ENCODE measurements at regions not wholly inside any gene's neighbourhood (a gene's known extent, or its start where the extent isn't known, plus 50 kb on each side); places are given as distances from the start of the nearest gene placed in this dataset.
A peak's percentile ranks its signal among the peaks of the same experiment; 100 is the strongest.

DNA sequence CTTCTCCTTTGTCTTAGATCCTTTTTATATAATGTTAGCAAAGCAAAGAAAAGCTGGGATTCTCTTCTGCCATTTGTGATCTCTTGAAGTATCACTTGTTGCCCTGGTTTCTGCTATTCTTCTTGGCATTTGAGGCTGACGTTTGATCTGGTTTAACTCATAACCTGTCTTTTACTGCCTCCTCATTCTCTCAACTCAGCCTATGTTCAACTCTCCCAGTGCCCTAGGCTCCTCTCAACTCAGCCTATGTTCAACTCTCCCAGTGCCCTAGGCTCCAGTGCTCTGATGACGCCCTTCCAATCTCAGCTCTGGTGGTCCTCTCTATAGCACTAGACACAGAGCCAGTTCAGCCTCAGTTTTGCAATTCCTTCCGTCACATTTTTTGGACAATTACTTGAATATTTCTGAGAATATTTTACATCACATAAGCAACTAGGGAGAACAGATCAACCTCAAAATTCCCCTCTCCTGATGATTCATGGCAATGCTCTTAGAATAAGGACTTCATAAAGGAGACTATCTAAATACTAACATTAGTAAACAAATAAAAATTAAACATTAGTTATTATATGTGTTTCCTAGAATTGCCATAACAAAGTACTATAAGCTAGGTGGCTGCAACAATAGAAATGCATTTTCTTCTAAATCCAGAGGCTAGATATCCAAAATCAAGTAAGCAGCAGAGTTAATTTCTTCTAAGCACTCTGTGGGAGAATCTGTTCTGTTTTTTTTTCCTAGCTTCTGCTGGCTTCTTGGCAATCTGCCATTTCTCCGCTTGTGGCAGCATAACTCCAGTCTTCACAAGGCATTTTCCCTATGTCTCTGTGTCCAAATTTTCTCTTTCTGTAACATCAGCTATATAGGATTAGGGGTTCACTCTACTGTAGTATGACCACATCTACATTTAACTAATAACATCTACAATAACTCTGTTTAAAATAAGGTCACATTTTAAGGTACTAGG, 662.1 kb upstream of the FTMT start:
- no peak for DNase-seq (ENCODE audit: insufficient read length, low spot score)
- TF ChIP-seq, protein P1, sequence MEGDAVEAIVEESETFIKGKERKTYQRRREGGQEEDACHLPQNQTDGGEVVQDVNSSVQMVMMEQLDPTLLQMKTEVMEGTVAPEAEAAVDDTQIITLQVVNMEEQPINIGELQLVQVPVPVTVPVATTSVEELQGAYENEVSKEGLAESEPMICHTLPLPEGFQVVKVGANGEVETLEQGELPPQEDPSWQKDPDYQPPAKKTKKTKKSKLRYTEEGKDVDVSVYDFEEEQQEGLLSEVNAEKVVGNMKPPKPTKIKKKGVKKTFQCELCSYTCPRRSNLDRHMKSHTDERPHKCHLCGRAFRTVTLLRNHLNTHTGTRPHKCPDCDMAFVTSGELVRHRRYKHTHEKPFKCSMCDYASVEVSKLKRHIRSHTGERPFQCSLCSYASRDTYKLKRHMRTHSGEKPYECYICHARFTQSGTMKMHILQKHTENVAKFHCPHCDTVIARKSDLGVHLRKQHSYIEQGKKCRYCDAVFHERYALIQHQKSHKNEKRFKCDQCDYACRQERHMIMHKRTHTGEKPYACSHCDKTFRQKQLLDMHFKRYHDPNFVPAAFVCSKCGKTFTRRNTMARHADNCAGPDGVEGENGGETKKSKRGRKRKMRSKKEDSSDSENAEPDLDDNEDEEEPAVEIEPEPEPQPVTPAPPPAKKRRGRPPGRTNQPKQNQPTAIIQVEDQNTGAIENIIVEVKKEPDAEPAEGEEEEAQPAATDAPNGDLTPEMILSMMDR (IDR thresholded peaks at IDR 0.05; ENCODE audit: insufficient read depth, missing control alignments), result no peak
- no peak for FAIRE-seq

DNA sequence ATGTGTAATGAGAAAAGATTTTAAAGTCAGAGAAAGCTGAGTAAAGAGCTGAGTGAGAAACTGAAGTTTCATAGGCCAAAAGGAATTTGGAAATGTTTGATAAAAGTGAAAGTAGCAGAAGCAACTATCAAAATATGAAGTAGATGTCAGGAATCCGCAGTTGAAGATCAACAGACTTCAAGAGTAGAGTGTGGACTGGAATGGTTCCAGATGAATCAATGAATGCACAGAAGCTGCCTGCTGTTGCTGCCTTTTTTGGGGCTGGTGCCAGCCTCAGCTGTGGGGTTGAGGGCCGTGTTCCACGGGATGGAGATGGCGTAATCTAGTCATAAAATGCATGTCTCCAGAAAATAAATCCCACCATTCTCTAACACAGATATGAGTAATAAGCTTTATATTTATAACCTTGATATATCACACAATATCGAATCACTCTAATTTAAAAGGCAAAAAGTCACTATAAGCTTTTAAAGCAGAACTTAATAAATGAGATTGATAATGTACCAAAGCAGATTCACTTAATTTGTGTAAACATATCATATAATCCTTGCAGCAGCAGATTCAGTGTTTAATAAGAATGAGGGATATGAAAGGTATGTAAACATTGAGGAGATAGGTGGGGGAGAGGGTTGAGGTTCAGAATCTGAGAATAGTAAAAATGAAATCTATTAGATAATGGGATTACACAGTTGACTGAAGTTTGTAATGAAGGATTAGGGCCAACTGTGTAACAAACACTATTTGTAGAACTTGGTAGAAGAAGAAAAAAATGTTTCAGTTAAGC, 652.3 kb upstream of the FTMT start:
- FAIRE-seq (no peak), DNase-seq (ENCODE audit: insufficient read length, low spot score) (no peak)
- TF ChIP-seq, protein P1 (IDR thresholded peaks at IDR 0.05; ENCODE audit: insufficient read depth, missing control alignments), result no peak

DNA sequence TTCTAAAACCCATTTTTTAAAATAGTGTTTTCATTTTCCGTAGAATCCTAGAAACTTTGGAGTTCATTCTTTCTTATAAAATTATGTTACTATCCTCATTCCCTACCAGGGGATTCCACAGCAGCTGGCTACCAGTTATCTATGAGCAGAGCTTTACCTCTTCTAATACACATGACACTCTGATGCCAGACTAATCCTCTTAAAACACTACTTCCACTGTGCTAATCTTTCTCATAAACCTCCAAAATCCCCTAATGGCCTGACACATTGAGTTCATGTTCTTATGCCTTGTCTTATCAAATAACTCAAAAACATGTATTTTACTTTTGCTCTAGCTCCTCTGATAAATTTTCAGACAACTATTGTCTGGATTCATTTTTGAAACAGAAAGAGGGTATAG, 633.6 kb upstream of the FTMT start:
- TF ChIP-seq, protein P1 (IDR thresholded peaks at IDR 0.05; ENCODE audit: insufficient read depth, missing control alignments), result no peak
- FAIRE-seq (peak; percentile 98), DNase-seq (ENCODE audit: insufficient read length, low spot score) (peak; percentile 30)

DNA sequence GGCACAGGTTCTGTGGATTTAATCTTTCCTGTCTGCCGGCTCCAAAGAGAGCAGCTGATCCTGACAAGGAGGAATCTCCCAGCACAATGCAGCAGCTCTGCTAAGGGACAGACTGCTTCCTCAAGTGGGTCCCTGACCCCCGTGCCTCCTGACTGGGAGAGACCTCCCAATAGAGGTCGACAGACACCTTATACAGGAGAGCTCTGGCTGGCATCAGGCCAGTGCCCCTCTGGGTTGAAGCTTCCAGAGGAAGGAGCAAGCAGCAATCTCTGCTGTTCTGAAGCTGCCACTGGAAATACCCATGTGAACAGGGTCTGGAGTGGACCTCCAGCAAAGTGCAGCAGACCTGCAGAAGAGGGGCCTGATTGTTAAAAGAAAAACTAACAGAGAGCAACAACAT, 630.2 kb upstream of the FTMT start:
- FAIRE-seq (no peak), DNase-seq (ENCODE audit: insufficient read length, low spot score) (no peak)
- TF ChIP-seq, protein P1 (IDR thresholded peaks at IDR 0.05; ENCODE audit: insufficient read depth, missing control alignments), result no peak

DNA sequence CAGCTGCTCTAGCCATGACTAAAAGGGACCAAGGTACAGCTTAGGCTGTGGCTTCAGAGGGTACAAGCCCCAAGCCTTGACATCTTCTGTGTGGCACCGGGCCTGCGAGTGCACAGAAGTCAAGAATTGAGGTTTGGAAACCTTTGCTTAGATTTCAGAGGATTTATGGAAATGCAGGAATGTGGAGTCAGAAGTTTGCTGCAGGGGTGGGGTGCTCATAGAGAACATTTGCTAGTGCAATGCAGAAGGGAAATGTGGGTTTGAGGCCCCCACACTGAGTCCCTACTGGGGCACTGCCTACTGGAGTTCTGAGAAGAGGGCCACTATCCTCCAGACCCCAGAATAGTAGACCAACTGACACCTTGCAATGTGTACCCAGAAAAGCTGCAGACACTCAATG, 624.9 kb upstream of the FTMT start:
- no peak for DNase-seq (ENCODE audit: insufficient read length, low spot score)
- TF ChIP-seq, protein P1 (IDR thresholded peaks at IDR 0.05; ENCODE audit: insufficient read depth, missing control alignments), result no peak
- no peak for FAIRE-seq

DNA sequence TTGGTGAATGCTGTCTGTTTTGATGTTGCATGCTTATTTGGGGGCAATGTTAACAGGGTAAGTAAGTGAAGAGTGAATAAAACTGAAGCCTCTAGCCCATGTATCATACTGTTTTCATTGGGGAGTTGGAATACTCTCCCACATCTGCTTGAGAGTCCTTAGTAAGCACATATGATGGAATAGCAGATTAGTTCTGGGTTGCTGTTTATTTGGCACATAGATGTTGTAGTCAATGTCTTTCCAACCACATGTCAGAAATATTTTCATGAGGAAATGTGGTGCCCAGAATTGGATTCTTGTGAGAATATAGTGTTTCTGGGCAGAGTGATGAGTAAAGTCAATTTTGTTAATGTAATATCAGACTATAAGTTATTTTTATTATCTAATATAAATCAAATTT, 611.7 kb upstream of the FTMT start:
- DNase-seq (ENCODE audit: insufficient read length, low spot score) (no peak), FAIRE-seq (no peak)
- TF ChIP-seq, protein P1 (IDR thresholded peaks at IDR 0.05; ENCODE audit: insufficient read depth, missing control alignments), result no peak

Measured in D721Med (cell line).